ENCODE measurements at regions not wholly inside any gene's neighbourhood (a gene's known extent, or its start where the extent isn't known, plus 50 kb on each side); places are given as distances from the start of the nearest gene placed in this dataset.

DNA sequence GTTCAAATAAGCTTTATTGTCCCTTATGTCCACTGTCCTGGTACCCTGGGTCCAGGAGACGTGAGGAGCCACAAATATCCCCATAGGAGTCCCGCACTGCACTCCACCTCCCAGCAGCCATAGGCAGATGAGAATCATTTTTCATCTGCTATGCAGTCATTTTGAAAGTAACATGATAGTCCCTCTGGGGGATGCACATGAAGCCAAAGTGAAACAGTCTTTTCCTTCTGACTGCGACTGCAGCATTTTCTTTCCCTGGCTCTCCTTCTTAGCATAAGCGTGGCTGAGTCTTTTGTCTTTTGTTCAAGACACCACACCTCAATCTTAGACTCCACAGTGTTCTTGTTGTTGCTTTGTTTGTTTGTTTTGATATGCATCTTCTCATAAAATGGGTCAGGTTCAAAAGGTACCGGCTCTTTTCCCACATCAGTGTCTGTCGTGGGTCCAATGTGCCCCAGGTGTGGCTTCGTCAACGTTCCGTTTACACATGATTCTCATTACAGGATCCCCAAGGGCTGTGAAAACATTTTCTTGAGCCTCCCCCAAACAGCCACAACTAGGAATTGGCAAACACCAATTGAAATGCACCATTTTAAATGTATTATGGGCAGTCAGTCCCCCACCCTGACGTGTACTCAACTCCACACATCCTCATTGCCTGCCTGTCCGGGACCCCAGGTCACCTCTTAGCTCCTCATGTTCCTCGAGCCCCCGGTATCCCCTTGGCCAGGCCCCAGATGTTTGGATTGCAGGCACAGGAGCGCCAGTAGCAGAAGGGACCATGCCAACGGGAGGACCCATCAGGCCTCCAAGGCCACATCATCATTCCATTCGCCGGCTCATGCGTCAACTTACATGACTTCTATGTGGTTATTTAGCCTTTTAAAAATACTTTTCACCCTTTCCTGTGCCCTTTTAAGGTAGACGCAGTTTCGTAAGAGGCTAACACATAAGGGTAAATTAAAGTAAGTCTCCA, 237.8 kb upstream of the DAPK1 start:
- TF ChIP-seq, protein P1, sequence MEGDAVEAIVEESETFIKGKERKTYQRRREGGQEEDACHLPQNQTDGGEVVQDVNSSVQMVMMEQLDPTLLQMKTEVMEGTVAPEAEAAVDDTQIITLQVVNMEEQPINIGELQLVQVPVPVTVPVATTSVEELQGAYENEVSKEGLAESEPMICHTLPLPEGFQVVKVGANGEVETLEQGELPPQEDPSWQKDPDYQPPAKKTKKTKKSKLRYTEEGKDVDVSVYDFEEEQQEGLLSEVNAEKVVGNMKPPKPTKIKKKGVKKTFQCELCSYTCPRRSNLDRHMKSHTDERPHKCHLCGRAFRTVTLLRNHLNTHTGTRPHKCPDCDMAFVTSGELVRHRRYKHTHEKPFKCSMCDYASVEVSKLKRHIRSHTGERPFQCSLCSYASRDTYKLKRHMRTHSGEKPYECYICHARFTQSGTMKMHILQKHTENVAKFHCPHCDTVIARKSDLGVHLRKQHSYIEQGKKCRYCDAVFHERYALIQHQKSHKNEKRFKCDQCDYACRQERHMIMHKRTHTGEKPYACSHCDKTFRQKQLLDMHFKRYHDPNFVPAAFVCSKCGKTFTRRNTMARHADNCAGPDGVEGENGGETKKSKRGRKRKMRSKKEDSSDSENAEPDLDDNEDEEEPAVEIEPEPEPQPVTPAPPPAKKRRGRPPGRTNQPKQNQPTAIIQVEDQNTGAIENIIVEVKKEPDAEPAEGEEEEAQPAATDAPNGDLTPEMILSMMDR (IDR thresholded peaks at IDR 0.05), result no peak
- TF ChIP-seq POLR2A (IDR thresholded peaks at IDR 0.05), result no peak

All from heart left ventricle (tissue), 13 donors.